UCSD-AML1 (cell line): ENCODE measurements at regions not wholly inside any gene's neighbourhood (a gene's known extent, or its start where the extent isn't known, plus 50 kb on each side); places are given as distances from the start of the nearest gene placed in this dataset.
"Not testable (repeated sequence)": the region's sequence is repeated elsewhere in the genome, so short reads cannot be mapped to it uniquely, and the experiment has no call there.

Source experiments
- DNase-seq: peaks from one replicate; lab custom pipeline; 2025; ENCODE audit not compliant: unreplicated experiment; lab: John Stamatoyannopoulos, UW

DNA sequence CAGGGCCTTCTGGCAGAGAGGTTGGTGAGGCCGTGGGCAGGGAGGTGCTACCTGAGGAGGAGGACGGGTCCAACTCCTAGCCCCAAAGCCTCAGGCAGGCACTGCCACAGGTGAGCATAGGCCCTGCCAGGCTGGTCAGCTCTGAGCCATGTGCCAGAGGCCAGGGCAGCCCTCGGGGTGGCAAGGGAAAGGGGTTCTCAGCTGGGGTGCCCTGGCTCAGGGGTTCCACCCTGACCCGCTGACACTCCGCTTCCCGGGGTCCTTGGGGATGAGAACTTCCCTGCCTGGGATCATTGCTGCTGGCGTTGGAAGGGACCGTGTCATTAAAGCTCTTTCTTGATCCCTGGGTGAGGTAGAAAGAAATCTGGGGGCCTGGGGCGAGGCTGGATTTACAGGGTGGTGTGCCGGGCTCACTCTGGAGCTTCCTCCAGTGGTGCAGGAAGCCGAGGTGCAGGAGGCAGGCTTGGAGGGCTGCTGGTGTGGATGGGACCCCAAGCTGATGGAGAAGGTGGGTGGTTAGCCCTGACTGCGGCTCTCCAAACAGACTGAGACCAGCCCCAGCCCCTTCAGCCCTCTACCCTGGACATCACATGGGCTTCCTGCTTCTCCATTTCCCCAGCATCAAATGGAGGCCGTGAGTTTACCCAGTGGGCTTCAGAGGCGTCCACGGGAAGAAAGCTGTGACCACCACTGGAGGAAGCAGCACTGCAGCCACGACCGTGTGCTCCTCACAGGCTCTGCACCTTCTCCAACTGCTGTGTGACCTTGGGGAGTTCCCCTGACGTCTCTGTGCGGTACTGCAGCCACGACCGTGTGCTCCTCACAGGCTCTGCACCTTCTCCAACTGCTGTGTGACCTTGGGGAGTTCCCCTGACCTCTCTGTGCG, 295.2 kb downstream of the NDUFA10 start:
- no peak for DNase-seq

GRCh38 chr2:239729151-239729550, 296.0 kb downstream of the NDUFA10 start:
- DNase-seq = no peak

DNA sequence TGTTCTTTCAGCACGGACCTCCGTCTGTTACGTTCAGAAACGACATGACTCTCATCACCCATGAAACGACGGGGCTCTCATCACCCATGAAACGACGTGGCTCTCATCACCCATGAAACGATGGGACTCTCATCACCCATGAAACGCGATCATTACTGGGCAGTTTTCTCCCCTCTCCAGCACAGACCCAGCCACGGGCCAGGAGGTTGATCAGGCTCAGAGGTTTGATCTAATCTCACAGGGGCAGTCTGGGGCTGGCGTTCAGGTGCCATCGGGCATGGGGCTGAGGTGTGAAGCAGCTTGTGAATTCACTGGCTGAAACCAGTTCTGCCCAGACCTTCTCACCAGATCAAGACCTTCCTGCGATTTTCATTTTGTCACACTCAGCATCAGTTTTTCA, 296.4 kb downstream of the NDUFA10 start:
- DNase-seq = no peak

- DNase-seq = no peak
These were observed 297.2 kb downstream of the NDUFA10 start for GRCh38 chr2:239727776-239728600.

- no peak for DNase-seq
These were observed 297.9 kb downstream of the NDUFA10 start for GRCh38 chr2:239727182-239727775.

DNA sequence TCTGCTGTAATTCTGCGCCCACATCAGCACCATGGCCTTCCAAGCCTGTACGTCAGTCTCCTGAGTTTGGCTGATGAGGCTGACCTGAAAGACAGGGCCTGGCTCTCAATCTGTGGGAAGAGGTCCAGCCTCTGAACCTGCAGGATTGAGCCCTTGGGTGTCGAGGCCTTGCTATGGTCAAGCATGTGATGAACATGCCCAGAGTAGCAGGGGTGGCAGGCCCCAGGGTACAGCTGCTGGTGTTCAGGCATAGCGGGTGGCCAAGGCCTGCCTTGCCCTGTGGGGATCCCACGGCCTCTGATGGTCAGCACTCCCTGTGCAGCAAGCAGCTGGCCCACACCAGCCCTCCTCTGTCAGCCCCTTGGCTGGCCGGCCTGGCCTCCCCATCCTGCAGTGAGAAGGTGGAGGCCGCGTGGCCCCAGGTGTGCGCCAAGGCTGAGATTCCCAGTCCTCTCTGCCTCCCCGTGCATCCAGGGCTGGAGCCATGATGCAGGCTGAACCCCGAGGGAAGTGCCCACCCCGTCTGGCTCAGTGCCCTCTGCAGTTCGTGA, 298.4 kb downstream of the NDUFA10 start:
- no peak for DNase-seq

DNA sequence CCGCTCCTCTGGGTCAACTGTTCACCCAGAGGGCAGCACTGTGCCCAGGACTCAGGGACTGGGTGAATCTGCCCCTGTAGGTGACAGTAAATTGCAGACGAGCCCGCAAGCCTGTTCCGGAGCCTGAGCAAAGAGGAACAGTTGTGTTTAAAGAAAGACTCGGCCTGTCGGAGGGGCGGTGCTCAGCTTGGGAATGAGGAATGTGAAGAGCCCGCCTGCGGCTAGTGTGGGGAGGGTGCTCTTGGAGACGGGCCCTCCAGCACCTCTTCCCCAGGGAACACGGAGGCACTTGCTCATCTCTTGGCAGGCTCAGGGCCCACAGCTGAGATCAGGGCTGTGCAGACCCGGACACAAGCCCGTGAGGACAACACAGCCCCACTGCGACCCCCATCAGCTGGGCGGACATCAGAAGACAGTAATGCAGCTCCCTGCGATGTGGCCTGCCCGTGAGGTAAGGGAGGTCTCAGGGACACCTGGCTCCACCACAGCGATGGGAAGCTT, 299.0 kb downstream of the NDUFA10 start:
- DNase-seq = no peak

GRCh38 chr2:239725551-239725890, 299.6 kb downstream of the NDUFA10 start:
- no peak for DNase-seq

DNA sequence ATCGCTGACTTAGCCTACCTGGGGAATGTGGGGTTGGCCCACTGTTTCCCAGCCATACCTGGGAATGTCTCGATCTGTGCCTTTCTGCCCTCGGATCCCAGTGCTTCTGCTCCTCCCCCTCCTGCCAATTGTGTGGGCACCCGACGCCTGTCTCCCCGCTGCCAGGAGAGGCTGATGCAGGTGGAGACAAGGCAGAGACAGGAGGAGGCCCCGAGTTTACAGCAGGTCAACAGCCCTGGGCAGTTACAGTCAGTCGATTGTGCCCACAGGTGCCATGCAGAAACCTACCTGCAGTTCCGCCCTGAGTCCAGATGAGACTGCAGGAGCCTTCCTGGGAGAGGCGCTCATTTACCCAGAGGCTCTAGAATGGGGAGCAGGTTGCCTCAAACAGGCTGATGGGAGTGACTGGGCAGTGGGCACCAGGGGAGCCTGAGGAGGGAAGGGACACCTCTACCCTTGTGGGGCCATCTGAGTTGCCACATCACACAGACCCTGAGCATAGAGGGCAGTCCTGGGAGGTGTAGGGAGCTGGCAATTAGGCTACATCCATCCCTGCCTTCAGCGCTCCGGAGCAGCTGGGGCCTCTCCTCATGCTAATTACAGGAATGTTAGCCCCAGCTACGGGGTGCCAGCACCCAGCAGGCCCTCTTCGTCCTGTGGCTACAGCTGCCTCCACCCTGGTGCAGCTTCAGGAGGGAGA, 300.1 kb downstream of the NDUFA10 start:
- DNase-seq = no peak

DNA sequence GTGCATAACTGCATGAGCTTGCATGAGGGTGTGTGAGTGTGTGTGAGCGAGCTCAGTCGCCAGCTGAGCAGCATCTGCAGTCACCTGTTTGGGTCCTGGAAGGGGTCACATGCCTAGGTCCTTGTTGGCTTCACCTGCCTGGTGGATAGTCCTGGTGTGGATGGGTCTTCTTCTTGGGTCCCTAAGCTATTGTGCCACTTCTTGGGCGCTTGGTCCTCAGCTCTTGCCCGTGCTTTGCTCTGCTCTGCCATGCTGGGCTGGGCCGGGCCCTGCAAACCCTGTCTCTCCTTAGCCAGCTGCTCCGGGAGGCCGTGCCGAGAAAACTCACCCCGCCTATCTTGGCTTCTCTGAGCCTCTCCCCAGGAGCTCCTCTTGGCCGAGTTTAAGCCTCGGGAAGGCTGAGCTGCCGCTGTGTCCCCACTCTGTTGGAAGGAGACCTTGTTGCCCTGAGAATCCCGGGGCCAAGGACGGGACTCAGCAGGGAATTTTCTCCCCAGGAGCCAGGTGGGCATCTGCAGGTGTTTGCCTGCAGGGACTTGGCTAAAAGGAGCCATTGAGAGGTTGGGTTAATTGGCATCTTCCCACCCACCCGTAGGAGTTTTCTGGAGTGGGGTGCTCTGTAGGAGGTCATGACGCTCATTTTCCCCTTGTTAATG, 300.8 kb downstream of the NDUFA10 start:
- DNase-seq = no peak

DNA sequence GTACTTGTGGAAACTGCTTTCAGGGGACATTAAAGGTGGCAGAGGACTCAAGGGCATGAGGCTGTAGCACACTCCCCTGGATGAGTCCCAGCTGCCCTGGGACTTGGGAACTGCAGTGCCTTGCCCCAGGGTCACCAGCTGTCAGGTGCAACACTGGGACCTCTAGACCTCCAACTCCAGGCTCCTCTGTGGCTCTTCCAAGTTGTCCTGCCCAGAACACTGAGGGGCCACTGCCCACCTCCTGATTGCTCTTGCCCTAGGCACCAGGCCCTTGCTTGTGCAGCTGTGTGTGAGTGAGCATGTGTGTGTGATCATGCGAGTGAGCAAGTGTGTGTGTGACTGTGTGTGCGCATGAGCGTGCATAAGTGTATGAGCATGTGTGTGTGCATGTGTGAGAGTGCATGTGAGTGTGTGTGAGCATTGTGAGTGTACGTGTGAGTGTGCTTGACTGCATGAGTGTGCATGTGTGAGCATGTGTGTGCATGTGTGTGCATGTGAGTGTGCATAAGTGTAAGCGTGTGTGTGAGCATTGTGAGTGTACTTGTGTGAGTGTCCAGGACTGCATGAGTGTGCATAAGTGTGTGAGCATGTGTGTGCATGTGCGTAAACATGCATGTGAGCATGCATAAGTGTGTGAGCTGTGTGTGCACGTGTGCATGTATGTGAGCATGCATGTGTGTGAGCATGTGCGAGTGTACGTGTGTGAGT, 301.5 kb downstream of the NDUFA10 start:
- no peak for DNase-seq

- DNase-seq = no peak
These were observed 302.2 kb downstream of the NDUFA10 start for GRCh38 chr2:239722760-239723470.

DNA sequence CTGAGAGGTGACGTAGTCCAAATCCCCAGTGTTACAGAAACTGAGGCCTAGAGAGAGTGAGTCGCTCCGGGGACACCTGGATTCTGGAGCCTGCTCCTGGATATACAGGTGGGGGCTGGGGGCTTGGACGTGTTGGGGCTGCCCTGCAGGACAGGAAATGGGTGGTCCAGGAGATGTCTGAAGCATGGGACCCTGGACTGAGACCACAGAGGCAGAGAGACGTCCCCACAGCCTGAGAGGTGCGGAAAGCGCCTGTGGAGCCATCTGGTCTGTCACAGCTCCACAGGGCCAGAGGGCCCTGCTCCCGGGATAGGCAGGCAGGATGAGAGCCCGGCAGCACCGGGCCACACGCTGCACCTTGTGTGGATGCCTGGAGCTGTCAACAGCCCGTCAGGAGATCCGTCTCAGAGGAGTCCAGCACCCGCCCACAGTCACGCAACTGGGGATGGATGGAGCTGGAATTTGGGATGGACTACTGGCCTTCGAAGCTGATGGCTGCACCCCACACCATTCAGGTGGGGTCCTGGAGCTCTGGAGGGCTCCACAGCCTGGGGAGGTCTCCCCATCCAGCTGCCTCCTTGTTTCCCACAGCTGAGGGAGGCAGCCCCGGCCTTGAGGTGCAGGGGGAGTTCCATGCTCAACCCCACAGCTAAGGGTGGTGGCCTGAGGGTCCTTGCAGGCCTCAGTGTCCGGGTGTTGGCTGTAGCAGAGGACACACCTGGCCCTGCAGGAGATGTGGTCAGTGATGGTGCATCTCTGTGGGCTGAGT, 303.0 kb downstream of the NDUFA10 start:
- no peak for DNase-seq

DNA sequence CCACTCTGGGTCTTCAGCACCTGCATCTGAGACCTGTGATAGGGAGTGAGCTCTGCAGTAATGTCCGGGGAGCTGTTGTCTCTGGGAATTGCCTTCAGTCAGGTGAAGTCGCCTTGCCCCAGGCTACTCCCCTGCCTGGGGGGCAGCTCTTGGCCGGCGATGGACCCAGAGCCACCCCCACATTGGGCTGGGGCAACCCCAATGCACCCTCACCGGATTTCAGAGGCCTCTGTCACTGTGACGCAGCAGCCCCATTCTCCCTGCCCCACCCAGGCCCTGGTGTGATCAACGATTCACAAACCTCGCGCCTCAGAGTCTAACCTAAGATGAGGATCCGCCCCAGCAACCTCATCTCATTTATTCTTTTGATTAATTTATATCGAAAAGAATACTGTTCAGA, 303.6 kb downstream of the NDUFA10 start:
- no peak for DNase-seq

GRCh38 chr2:239720361-239721360, 304.5 kb downstream of the NDUFA10 start:
- DNase-seq = no peak

- DNase-seq = no peak
These were observed 305.3 kb downstream of the NDUFA10 start for GRCh38 chr2:239719791-239720360.

DNA sequence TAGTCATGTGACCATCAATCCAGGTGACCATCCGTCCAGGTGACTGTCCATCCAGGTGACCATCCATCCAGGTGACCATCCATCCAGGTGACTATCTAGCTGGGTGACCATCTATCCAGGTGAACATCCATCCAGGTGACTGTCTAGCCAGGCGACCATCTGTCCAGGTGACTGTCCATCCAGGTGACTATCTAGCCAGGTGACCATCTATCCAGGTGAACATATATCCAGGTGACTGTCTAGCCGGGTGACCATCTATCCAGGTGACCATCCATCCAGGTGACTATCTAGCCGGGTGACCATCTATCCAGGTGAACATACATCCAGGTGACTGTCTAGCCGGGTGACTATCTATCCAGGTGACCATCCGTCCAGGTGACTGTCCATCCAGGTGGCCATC, 306.2 kb downstream of the NDUFA10 start:
- not testable (repeated sequence) for DNase-seq
